Neural progenitor cell (in vitro differentiated cells): ENCODE measurements at regions not wholly inside any gene's neighbourhood (a gene's known extent, or its start where the extent isn't known, plus 50 kb on each side); places are given as distances from the start of the nearest gene placed in this dataset.

Experiments used
- DNase-seq: peaks from one replicate; pipeline ENCODE4 v3.0.0-alpha.2; 2016; ENCODE audit warnings: low spot score
- H2AFZ ChIP-seq: fragments of 200-600 bp; sonication (generic); replicated peaks from 2 replicates; pipeline ENCODE4 v1.6.1; 2016; ENCODE audit warnings: antibody characterized with exemption
- H3F3A ChIP-seq: fragments of 200-600 bp; sonication (generic); 2 replicates; pipeline ENCODE4 v1.6.1; 2016; ENCODE audit warnings: antibody characterized with exemption, low read depth
- H3K27ac ChIP-seq: fragments of 200-600 bp; sonication (generic); 2 replicates; pipeline ENCODE4 v1.5.1; 2016; ENCODE audit warnings: mild to moderate bottlenecking
- H3K27me3 ChIP-seq: fragments of 200-600 bp; sonication (generic); 2 replicates; pipeline ENCODE4 v1.6.1; 2016; ENCODE audit warnings: mild to moderate bottlenecking, moderate library complexity
- H3K36me3 ChIP-seq: fragments of 200-600 bp; sonication (generic); 2 replicates; pipeline ENCODE4 v1.5.1; 2016
- H3K4me1 ChIP-seq: fragments of 200-600 bp; sonication (generic); 2 replicates; pipeline ENCODE4 v1.6.1; 2016; ENCODE audit warnings: mixed run types
- H3K4me2 ChIP-seq: fragments of 200-600 bp; sonication (generic); 2 replicates; pipeline ENCODE4 v1.6.1; 2016
- H3K4me3 ChIP-seq: fragments of 200-600 bp; sonication (generic); 2 replicates; pipeline ENCODE4 v1.5.1; 2016
- H3K79me2 ChIP-seq: fragments of 200-600 bp; sonication (generic); 2 replicates; pipeline ENCODE4 v1.6.1; 2016; ENCODE audit warnings: low read depth
- H3K9ac ChIP-seq: fragments of 200-600 bp; sonication (generic); 2 replicates; pipeline ENCODE4 v1.6.1; 2016
- H3K9me3 ChIP-seq: fragments of 200-600 bp; sonication (generic); 2 replicates; pipeline ENCODE4 v1.5.1; 2016; ENCODE audit warnings: low read depth
- H4K20me1 ChIP-seq: fragments of 200-600 bp; sonication (generic); 2 replicates; pipeline ENCODE4 v1.6.1; 2016; ENCODE audit warnings: low read depth
- H3K27ac Mint-ChIP-seq: 3 replicates; pipeline ENCODE4 v1.8.0; 2021; ENCODE audit warnings: mixed read lengths
- H3K27me3 Mint-ChIP-seq: 2 replicates; pipeline ENCODE4 v1.8.0; 2022; ENCODE audit warnings: low read depth, mild to moderate bottlenecking, inconsistent platforms, moderate library complexity, mixed read lengths; ENCODE audit not compliant: insufficient read depth
- H3K36me3 Mint-ChIP-seq: 3 replicates; pipeline ENCODE4 v1.8.0; 2021; ENCODE audit warnings: mixed read lengths
- H3K4me1 Mint-ChIP-seq: 3 replicates; pipeline ENCODE4 v1.8.0; 2021; ENCODE audit warnings: mixed read lengths
- H3K4me3 Mint-ChIP-seq: 3 replicates; pipeline ENCODE4 v1.8.0; 2021; ENCODE audit warnings: mild to moderate bottlenecking, moderate library complexity, mixed read lengths
- H3K9me3 Mint-ChIP-seq: 3 replicates; pipeline ENCODE4 v1.8.0; 2020; ENCODE audit warnings: mixed read lengths
- EZH2 ChIP-seq: fragments of 200-600 bp; sonication (generic); IDR thresholded peaks from 2 replicates; pipeline ENCODE4 v1.6.1; 2017; ENCODE audit warnings: antibody characterized with exemption, mild to moderate bottlenecking, moderate library complexity
- EZH2phosphoT487 ChIP-seq: fragments of 200-600 bp; sonication (generic); IDR thresholded peaks from 2 replicates; pipeline ENCODE4 v1.6.1; 2017; ENCODE audit warnings: antibody characterized with exemption
- TF ChIP-seq, protein P1 (sequence below): fragments of 200-600 bp; sonication (generic); IDR thresholded peaks from 2 replicates; pipeline ENCODE4 v1.5.1; 2017; ENCODE audit warnings: antibody characterized with exemption, mild to moderate bottlenecking

DNA sequence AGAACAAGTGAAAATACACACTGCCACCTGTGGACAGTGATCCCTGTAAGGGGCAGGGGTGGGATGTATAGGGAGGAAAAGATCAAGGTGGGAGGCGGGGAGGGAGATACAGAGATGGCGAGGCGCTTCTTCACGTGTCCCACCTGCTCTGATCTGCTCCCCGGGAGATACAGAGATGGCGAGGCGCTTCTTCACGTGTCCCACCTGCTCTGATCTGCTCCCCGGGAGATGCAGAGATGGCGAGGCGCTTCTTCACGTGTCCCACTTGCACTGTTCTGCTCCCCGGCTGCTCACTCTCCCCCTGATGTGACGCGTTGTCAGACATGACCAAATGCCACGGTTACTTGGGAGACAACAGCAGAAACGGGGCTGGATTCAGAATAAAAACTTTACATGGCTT is 308.3 kb upstream of the SHH start:
- Histone ChIP-seq H3K27ac (no peak overlapping the region), H3K79me2 (no peaks in the 10 kb centered on the region), H3F3A (no peaks in the 10 kb centered on the region), H3K9ac (no peak overlapping the region), H3K27me3 (no peaks in the 10 kb centered on the region), H3K4me1 (no peaks in the 10 kb centered on the region), H3K4me2 (no peak overlapping the region), H2AFZ (no peak overlapping the region), H3K9me3 (no peaks in the 10 kb centered on the region), H3K4me3 (no peak overlapping the region), H4K20me1 (no peaks in the 10 kb centered on the region), H3K36me3 (no peaks in the 10 kb centered on the region)
- H3K4me3 Mint-ChIP-seq: no peak overlapping the region
- no peaks in the 10 kb centered on the region for H3K4me1 Mint-ChIP-seq
- H3K27me3 Mint-ChIP-seq: no peaks in the 10 kb centered on the region
- DNase-seq: no peak
- H3K36me3 Mint-ChIP-seq: no peaks in the 10 kb centered on the region
- no peak overlapping the region for H3K27ac Mint-ChIP-seq
- TF ChIP-seq, protein P1, sequence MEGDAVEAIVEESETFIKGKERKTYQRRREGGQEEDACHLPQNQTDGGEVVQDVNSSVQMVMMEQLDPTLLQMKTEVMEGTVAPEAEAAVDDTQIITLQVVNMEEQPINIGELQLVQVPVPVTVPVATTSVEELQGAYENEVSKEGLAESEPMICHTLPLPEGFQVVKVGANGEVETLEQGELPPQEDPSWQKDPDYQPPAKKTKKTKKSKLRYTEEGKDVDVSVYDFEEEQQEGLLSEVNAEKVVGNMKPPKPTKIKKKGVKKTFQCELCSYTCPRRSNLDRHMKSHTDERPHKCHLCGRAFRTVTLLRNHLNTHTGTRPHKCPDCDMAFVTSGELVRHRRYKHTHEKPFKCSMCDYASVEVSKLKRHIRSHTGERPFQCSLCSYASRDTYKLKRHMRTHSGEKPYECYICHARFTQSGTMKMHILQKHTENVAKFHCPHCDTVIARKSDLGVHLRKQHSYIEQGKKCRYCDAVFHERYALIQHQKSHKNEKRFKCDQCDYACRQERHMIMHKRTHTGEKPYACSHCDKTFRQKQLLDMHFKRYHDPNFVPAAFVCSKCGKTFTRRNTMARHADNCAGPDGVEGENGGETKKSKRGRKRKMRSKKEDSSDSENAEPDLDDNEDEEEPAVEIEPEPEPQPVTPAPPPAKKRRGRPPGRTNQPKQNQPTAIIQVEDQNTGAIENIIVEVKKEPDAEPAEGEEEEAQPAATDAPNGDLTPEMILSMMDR: no peak
- no peak for TF ChIP-seq EZH2
- TF ChIP-seq EZH2phosphoT487: no peak
- no peaks in the 10 kb centered on the region for H3K9me3 Mint-ChIP-seq

DNA sequence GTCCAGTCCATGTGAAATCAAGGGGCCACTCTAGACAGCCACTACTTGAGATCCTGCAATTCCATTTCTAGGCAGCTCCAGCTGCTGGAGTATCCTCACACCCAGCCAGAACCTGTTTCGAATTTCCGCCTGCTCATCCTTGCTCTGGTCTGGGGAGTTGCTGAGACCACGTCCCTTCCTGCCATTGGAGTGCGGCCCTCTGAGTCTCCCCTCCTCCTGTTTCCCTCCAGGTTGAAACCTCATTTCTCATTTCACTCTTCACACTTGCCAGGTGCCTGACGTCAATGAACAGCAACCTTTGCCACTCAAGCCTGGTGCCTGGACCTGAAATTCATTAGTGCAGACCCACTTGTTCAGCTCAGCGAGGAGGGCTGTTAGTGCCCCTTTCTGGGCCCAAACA is 307.5 kb upstream of the SHH start:
- DNase-seq: no peak
- no peak overlapping the region for H3K4me3 ChIP-seq
- no peaks in the 10 kb centered on the region for H3K27me3 Mint-ChIP-seq
- H3K4me2 ChIP-seq: no peak overlapping the region
- no peaks in the 10 kb centered on the region for H4K20me1 ChIP-seq
- H3K27ac Mint-ChIP-seq: no peak overlapping the region
- TF ChIP-seq EZH2 (no peak), EZH2phosphoT487 (no peak)
- TF ChIP-seq, protein P1: no peak
- H3K4me1 Mint-ChIP-seq: no peaks in the 10 kb centered on the region
- no peaks in the 10 kb centered on the region for H3K9me3 ChIP-seq
- no peaks in the 10 kb centered on the region for H3K79me2 ChIP-seq
- H3K27me3 ChIP-seq: no peaks in the 10 kb centered on the region
- no peak overlapping the region for H3K4me3 Mint-ChIP-seq
- H3K27ac ChIP-seq: no peak overlapping the region
- H3K36me3 ChIP-seq: no peaks in the 10 kb centered on the region
- no peak overlapping the region for H2AFZ ChIP-seq
- no peaks in the 10 kb centered on the region for H3K9me3 Mint-ChIP-seq
- no peaks in the 10 kb centered on the region for H3F3A ChIP-seq
- H3K36me3 Mint-ChIP-seq: no peaks in the 10 kb centered on the region
- no peaks in the 10 kb centered on the region for H3K4me1 ChIP-seq
- no peak overlapping the region for H3K9ac ChIP-seq

DNA sequence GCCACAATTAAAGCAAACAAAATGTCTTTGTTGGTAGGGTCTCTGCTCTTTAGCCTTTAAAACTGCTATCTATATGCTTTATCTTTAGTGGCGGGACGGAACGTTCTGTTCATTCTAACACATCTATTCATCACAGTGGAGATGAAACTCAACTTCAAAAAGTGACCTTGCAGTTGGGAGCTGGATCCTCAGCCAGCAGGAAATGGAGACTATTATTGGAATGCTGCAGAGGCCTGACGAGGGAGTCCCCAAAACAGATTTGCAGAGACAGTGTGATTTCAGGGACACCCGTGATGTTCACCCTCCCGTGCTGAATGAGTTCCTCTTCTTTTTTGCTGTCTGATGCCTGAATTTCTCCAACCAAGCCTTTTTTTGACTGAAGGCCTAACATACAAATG is 306.0 kb upstream of the SHH start:
- H3K9me3 Mint-ChIP-seq: no peaks in the 10 kb centered on the region
- TF ChIP-seq EZH2 (no peak), EZH2phosphoT487 (no peak)
- TF ChIP-seq, protein P1: no peak
- no peaks in the 10 kb centered on the region for H3K9me3 ChIP-seq
- H3K27me3 Mint-ChIP-seq: no peaks in the 10 kb centered on the region
- H3K36me3 Mint-ChIP-seq: no peaks in the 10 kb centered on the region
- no peak overlapping the region for H3K27ac ChIP-seq
- no peaks in the 10 kb centered on the region for H4K20me1 ChIP-seq
- H3K36me3 ChIP-seq: no peaks in the 10 kb centered on the region
- no peaks in the 10 kb centered on the region for H3F3A ChIP-seq
- H3K27ac Mint-ChIP-seq: no peak overlapping the region
- no peak overlapping the region for H3K4me2 ChIP-seq
- H3K79me2 ChIP-seq: no peaks in the 10 kb centered on the region
- H2AFZ ChIP-seq: no peak overlapping the region
- H3K4me3 Mint-ChIP-seq: no peak overlapping the region
- no peaks in the 10 kb centered on the region for H3K27me3 ChIP-seq
- H3K4me1 ChIP-seq: no peaks in the 10 kb centered on the region
- no peak for DNase-seq
- no peak overlapping the region for H3K4me3 ChIP-seq
- no peak overlapping the region for H3K9ac ChIP-seq
- no peaks in the 10 kb centered on the region for H3K4me1 Mint-ChIP-seq
